Liver (tissue), 8 donors: ENCODE measurements at regions not wholly inside any gene's neighbourhood (a gene's known extent, or its start where the extent isn't known, plus 50 kb on each side); places are given as distances from the start of the nearest gene placed in this dataset.

Experiments
- DNase-seq: peaks from one replicate; pipeline ENCODE4 v3.0.0-alpha.2; 2017; ENCODE audit warnings: low spot score
- H3K27ac ChIP-seq, 2 donors: one replicate each; pipeline ENCODE4 v1.7.0; 2013; ENCODE audit warnings: inconsistent platforms in 2 of 2, low read length in 2 of 2, control low read depth in 1 of 2, low read depth in 1 of 2, mild to moderate bottlenecking in 1 of 2
- H3K27me3 ChIP-seq, 4 donors: one replicate each; pipeline versions ENCODE4 v1.6.1 to v1.7.0; 2013; ENCODE audit warnings: low read length in 3 of 4, inconsistent platforms in 1 of 4, mild to moderate bottlenecking in 1 of 4, moderate library complexity in 1 of 4; ENCODE audit not compliant: control insufficient read depth in 4 of 4, insufficient read depth in 4 of 4
- H3K36me3 ChIP-seq, 4 donors: one replicate each; pipeline versions ENCODE4 v1.6.1 to v1.7.0; 2013; ENCODE audit warnings: low read length in 3 of 4, mild to moderate bottlenecking in 3 of 4, low read depth in 1 of 4, moderate library complexity in 1 of 4; ENCODE audit not compliant: control insufficient read depth in 4 of 4, insufficient read depth in 3 of 4
- H3K4me1 ChIP-seq, 4 donors: one replicate each; pipeline versions ENCODE4 v1.6.1 to v1.7.0; 2013; ENCODE audit warnings: low read length in 3 of 4, mild to moderate bottlenecking in 3 of 4, moderate library complexity in 1 of 4; ENCODE audit not compliant: control insufficient read depth in 4 of 4, insufficient read depth in 4 of 4
- H3K4me3 ChIP-seq, 3 donors: one replicate each; pipeline versions ENCODE4 v1.6.1 to v1.7.0; 2013; ENCODE audit warnings: low read length in 3 of 3, control low read depth in 1 of 3, low read depth in 1 of 3, mild to moderate bottlenecking in 1 of 3
- H3K9ac ChIP-seq, 2 donors: one replicate each; pipeline ENCODE4 v1.7.0; 2013; ENCODE audit warnings: low read length in 2 of 2, mild to moderate bottlenecking in 2 of 2, moderate library complexity in 2 of 2, control low read depth in 1 of 2, low read depth in 1 of 2
- H3K9me3 ChIP-seq, 4 donors: one replicate each; pipeline versions ENCODE4 v1.6.1 to v1.7.0; 2013; ENCODE audit warnings: low read length in 3 of 4; ENCODE audit not compliant: control insufficient read depth in 4 of 4
- ATF3 ChIP-seq: IDR thresholded peaks from 2 replicates; pipeline ENCODE4 v1.6.1; 2016; ENCODE audit warnings: antibody characterized with exemption
- CTCF ChIP-seq: fragments of 150-350 bp; IDR thresholded peaks from 2 replicates; pipeline ENCODE4 v1.5.1; 2017; ENCODE audit warnings: improper control_type of control experiment, low read depth, low read length; ENCODE audit not compliant: missing input control
- EGR1 ChIP-seq, 2 donors: IDR thresholded peaks; 2 replicates each; pipeline ENCODE4 v1.6.1; 2016 to 2018; ENCODE audit warnings: antibody characterized with exemption in 2 of 2, low read depth in 2 of 2
- FOXA2 ChIP-seq: IDR thresholded peaks from 2 replicates; pipeline ENCODE4 v1.6.1; 2016; ENCODE audit warnings: antibody characterized with exemption
- GABPA ChIP-seq, 2 donors: IDR thresholded peaks in 1 of 2; conservative IDR thresholded peaks in 1 of 2; 2 replicates each; pipeline ENCODE4 v1.6.1; 2016; ENCODE audit warnings: antibody characterized with exemption in 2 of 2, mild to moderate bottlenecking in 1 of 2, moderate library complexity in 1 of 2
- HNF4A ChIP-seq, 2 donors: conservative IDR thresholded peaks; 2 replicates each; pipeline ENCODE4 v1.6.1; 2016; ENCODE audit warnings: antibody characterized with exemption in 2 of 2, mild to moderate bottlenecking in 2 of 2
- HNF4G ChIP-seq: IDR thresholded peaks from 2 replicates; pipeline ENCODE4 v1.6.1; 2016; ENCODE audit warnings: antibody characterized with exemption
- JUND ChIP-seq, 2 donors: IDR thresholded peaks; 2 replicates each; pipeline ENCODE4 v1.6.1; 2016; ENCODE audit warnings: antibody characterized with exemption in 2 of 2
- MAX ChIP-seq: IDR thresholded peaks from 2 replicates; pipeline ENCODE4 v1.6.1; 2016; ENCODE audit warnings: antibody characterized with exemption
- NR2F2 ChIP-seq: IDR thresholded peaks from 2 replicates; pipeline ENCODE4 v1.6.1; 2016; ENCODE audit warnings: antibody characterized with exemption
- RAD21 ChIP-seq, 2 donors: IDR thresholded peaks; 2 replicates each; pipeline ENCODE4 v1.6.1; 2016; ENCODE audit warnings: antibody characterized with exemption in 2 of 2, mild to moderate bottlenecking in 2 of 2
- REST ChIP-seq: IDR thresholded peaks from 2 replicates; pipeline ENCODE4 v1.6.1; 2016; ENCODE audit warnings: antibody characterized with exemption, mild to moderate bottlenecking
- RXRA ChIP-seq, 2 donors: IDR thresholded peaks; 2 replicates each; pipeline ENCODE4 v1.6.1; 2017 to 2018; ENCODE audit warnings: antibody characterized with exemption in 2 of 2, mild to moderate bottlenecking in 1 of 2
- SP1 ChIP-seq: IDR thresholded peaks from 2 replicates; pipeline ENCODE4 v1.6.1; 2018; ENCODE audit warnings: antibody characterized with exemption, mild to moderate bottlenecking
- TAF1 ChIP-seq: conservative IDR thresholded peaks from 2 replicates; pipeline ENCODE4 v1.6.1; 2016; ENCODE audit warnings: antibody characterized with exemption, mild to moderate bottlenecking
- YY1 ChIP-seq: IDR thresholded peaks from 2 replicates; pipeline ENCODE4 v1.6.1; 2016; ENCODE audit warnings: antibody characterized with exemption, mild to moderate bottlenecking
- ZBTB33 ChIP-seq: IDR thresholded peaks from 2 replicates; pipeline ENCODE4 v1.6.1; 2016; ENCODE audit warnings: antibody characterized with exemption
- WGBS: extraction: QIAGEN DNeasy Blood & Tissue Kit; methylation state at CpG from one replicate; pipeline ENCODE4 v1.1.7; 2013; 5-methylcytosine and 5-hydroxymethylcytosine counted together
- donor health status: healthy.
- donor health status: healthy.
- donor health status: healthy.
- donor health status: healthy.
- donor health status: healthy.

- H3K9me3 ChIP-seq, result no peaks in the 10 kb centered on the region
- TF ChIP-seq FOXA2 (no peak), TAF1 (no peak), CTCF (no peak)
- no peaks in the 10 kb centered on the region for H3K27me3 ChIP-seq
- H3K36me3 ChIP-seq, result no peaks in the 10 kb centered on the region
- H3K4me3 ChIP-seq, result no peak overlapping the region
- DNase-seq, result no peak
- no peaks in the 10 kb centered on the region for H3K4me1 ChIP-seq
- H3K27ac ChIP-seq, result no peak overlapping the region
- H3K9ac ChIP-seq, result no peak overlapping the region
- 59% methylated on average over 3 of the region's 3 CpGs for WGBS
Observed at GRCh38 chr3:94739420-94739819, 676.6 kb downstream of the NSUN3 start.

GRCh38 chr3:94758751-94759150 lies 695.9 kb downstream of the NSUN3 start:
- Histone ChIP-seq H3K4me1 (no peaks in the 10 kb centered on the region), H3K27me3 (no peaks in the 10 kb centered on the region), H3K4me3 (no peak overlapping the region), H3K9me3 (no peaks in the 10 kb centered on the region), H3K36me3 (no peaks in the 10 kb centered on the region), H3K27ac (no peak overlapping the region), H3K9ac (no peak overlapping the region)
- DNase-seq, result no peak
- 39% methylated on average over 5 of the region's 5 CpGs for WGBS
- TF ChIP-seq EGR1 (IDR thresholded peaks at IDR 0.05; ENCODE audit: low read depth in 2 of 2), result no peak
- TF ChIP-seq RAD21 (IDR thresholded peaks at IDR 0.05), result no peak
- TF ChIP-seq MAX, result no peak
- TF ChIP-seq SP1, result no peak
- no peak for TF ChIP-seq TAF1
- no peak for TF ChIP-seq JUND (IDR thresholded peaks at IDR 0.05)
- no peak for TF ChIP-seq REST
- TF ChIP-seq GABPA (IDR thresholded peaks at IDR 0.05 in 1 of 2, conservative IDR thresholded peaks at IDR 0.05 in 1 of 2), result no peak
- TF ChIP-seq ATF3, result no peak

- Histone ChIP-seq H3K4me3 (no peak overlapping the region), H3K9ac (no peak overlapping the region), H3K4me1 (no peaks in the 10 kb centered on the region), H3K36me3 (no peaks in the 10 kb centered on the region), H3K27ac (no peak overlapping the region), H3K27me3 (no peaks in the 10 kb centered on the region), H3K9me3 (no peaks in the 10 kb centered on the region)
- WGBS, result 65% methylated on average over 1 of the region's 1 CpG
- DNase-seq, result no peak
- TF ChIP-seq HNF4A (conservative IDR thresholded peaks at IDR 0.05) (no peak), MAX (no peak), SP1 (no peak), CTCF (no peak), JUND (IDR thresholded peaks at IDR 0.05) (no peak), ATF3 (no peak), ZBTB33 (no peak), YY1 (no peak), TAF1 (no peak), RAD21 (IDR thresholded peaks at IDR 0.05) (no peak), NR2F2 (no peak), EGR1 (IDR thresholded peaks at IDR 0.05; ENCODE audit: low read depth in 2 of 2) (no peak), FOXA2 (no peak), RXRA (IDR thresholded peaks at IDR 0.05) (no peak), HNF4G (no peak)
Observed at GRCh38 chr3:94772402-94772801, 709.5 kb downstream of the NSUN3 start.
